Endothelial cell (in vitro differentiated cells): ENCODE measurements at regions not wholly inside any gene's neighbourhood (a gene's known extent, or its start where the extent isn't known, plus 50 kb on each side); places are given as distances from the start of the nearest gene placed in this dataset.

ENCODE experiments used
- DNase-seq: peaks from one replicate; pipeline ENCODE4 v3.0.0; 2021; ENCODE audit warnings: low spot score
- H3K27ac Mint-ChIP-seq: one replicate; pipeline ENCODE4 v1.8.0; 2021; ENCODE audit warnings: mixed read lengths, inconsistent platforms; ENCODE audit not compliant: unreplicated experiment
- H3K27me3 Mint-ChIP-seq: one replicate; pipeline ENCODE4 v1.8.0; 2021; ENCODE audit warnings: mild to moderate bottlenecking, moderate library complexity, mixed read lengths, inconsistent platforms; ENCODE audit not compliant: unreplicated experiment
- H3K36me3 Mint-ChIP-seq: one replicate; pipeline ENCODE4 v1.8.0; 2021; ENCODE audit warnings: mild to moderate bottlenecking, low read depth, mixed read lengths, inconsistent platforms; ENCODE audit not compliant: unreplicated experiment
- H3K4me1 Mint-ChIP-seq: one replicate; pipeline ENCODE4 v1.8.0; 2021; ENCODE audit warnings: mild to moderate bottlenecking, mixed read lengths, inconsistent platforms; ENCODE audit not compliant: unreplicated experiment
- H3K4me3 Mint-ChIP-seq: one replicate; pipeline ENCODE4 v1.8.0; 2021; ENCODE audit warnings: mild to moderate bottlenecking, mixed read lengths, inconsistent platforms; ENCODE audit not compliant: unreplicated experiment
- H3K9me3 Mint-ChIP-seq: one replicate; pipeline ENCODE4 v1.8.0; 2021; ENCODE audit warnings: mixed read lengths, inconsistent platforms; ENCODE audit not compliant: unreplicated experiment
- TF ChIP-seq, protein P1 (sequence below): fragments of 200-600 bp; sonication (generic); IDR thresholded peaks from one replicate; pipeline ENCODE4 v1.5.0; 2021; ENCODE audit warnings: antibody characterized with exemption; ENCODE audit not compliant: unreplicated experiment

GRCh38 chr4:177091515-177091914 is 218.2 kb upstream of the NEIL3 start:
- Mint-ChIP-seq H3K9me3 (no peaks in the 10 kb centered on the region), H3K36me3 (no peaks in the 10 kb centered on the region), H3K27me3 (no peaks in the 10 kb centered on the region), H3K4me3 (no peak overlapping the region), H3K4me1 (no peaks in the 10 kb centered on the region), H3K27ac (no peak overlapping the region)
- TF ChIP-seq, protein P1, sequence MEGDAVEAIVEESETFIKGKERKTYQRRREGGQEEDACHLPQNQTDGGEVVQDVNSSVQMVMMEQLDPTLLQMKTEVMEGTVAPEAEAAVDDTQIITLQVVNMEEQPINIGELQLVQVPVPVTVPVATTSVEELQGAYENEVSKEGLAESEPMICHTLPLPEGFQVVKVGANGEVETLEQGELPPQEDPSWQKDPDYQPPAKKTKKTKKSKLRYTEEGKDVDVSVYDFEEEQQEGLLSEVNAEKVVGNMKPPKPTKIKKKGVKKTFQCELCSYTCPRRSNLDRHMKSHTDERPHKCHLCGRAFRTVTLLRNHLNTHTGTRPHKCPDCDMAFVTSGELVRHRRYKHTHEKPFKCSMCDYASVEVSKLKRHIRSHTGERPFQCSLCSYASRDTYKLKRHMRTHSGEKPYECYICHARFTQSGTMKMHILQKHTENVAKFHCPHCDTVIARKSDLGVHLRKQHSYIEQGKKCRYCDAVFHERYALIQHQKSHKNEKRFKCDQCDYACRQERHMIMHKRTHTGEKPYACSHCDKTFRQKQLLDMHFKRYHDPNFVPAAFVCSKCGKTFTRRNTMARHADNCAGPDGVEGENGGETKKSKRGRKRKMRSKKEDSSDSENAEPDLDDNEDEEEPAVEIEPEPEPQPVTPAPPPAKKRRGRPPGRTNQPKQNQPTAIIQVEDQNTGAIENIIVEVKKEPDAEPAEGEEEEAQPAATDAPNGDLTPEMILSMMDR: no peak
- no peak for DNase-seq

- no peak overlapping the region for H3K27ac Mint-ChIP-seq
- H3K36me3 Mint-ChIP-seq: no peaks in the 10 kb centered on the region
- no peak overlapping the region for H3K4me3 Mint-ChIP-seq
- H3K27me3 Mint-ChIP-seq: no peaks in the 10 kb centered on the region
- TF ChIP-seq, protein P1: no peak
- DNase-seq: no peak
- H3K9me3 Mint-ChIP-seq: no peaks in the 10 kb centered on the region
- no peaks in the 10 kb centered on the region for H3K4me1 Mint-ChIP-seq
Observed at GRCh38 chr4:177092807-177093206, 216.9 kb upstream of the NEIL3 start.

- DNase-seq: no peak
- H3K27ac Mint-ChIP-seq: no peak overlapping the region
- no peaks in the 10 kb centered on the region for H3K27me3 Mint-ChIP-seq
Observed at GRCh38 chr4:177093964-177094363, 215.7 kb upstream of the NEIL3 start.

DNA sequence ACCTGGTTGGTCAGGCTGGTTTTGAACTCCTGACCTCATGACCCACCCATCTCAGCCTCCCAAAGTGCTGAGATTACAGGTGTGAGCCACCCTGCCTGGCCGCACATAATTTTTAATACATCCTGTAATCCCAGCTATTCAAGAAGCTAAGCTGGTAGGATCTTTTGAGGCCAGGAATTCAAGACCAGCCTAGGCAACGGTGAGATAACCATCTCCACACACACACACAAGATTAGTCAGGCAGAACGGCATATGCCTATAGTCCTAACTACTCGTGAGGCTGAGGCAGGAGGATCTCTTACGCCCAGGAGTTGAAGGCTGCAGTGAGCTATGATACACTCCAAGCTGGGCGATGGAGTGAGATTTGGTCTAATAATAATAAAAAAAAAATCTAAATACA is 212.4 kb upstream of the NEIL3 start:
- Mint-ChIP-seq H3K9me3 (no peaks in the 10 kb centered on the region), H3K27ac (no peak overlapping the region), H3K27me3 (no peaks in the 10 kb centered on the region), H3K4me1 (no peaks in the 10 kb centered on the region), H3K36me3 (no peaks in the 10 kb centered on the region), H3K4me3 (no peak overlapping the region)
- TF ChIP-seq, protein P1: no peak
- no peak for DNase-seq

More at GRCh38 chr4:177093964-177094363, 215.7 kb upstream of the NEIL3 start:
- TF ChIP-seq, protein P1: no peak
- H3K4me3 Mint-ChIP-seq: no peak overlapping the region
- no peaks in the 10 kb centered on the region for H3K4me1 Mint-ChIP-seq
- no peaks in the 10 kb centered on the region for H3K9me3 Mint-ChIP-seq
- H3K36me3 Mint-ChIP-seq: no peaks in the 10 kb centered on the region

GRCh38 chr4:177099211-177099610 is 210.5 kb upstream of the NEIL3 start:
- DNase-seq: no peak
- no peaks in the 10 kb centered on the region for H3K27me3 Mint-ChIP-seq
- H3K4me3 Mint-ChIP-seq: no peak overlapping the region
- no peaks in the 10 kb centered on the region for H3K36me3 Mint-ChIP-seq
- TF ChIP-seq, protein P1: no peak
- H3K4me1 Mint-ChIP-seq: no peaks in the 10 kb centered on the region
- no peaks in the 10 kb centered on the region for H3K9me3 Mint-ChIP-seq
- no peak overlapping the region for H3K27ac Mint-ChIP-seq
